ENCODE measurements at regions not wholly inside any gene's neighbourhood (a gene's known extent, or its start where the extent isn't known, plus 50 kb on each side); places are given as distances from the start of the nearest gene placed in this dataset.

- H3K4me1 ChIP-seq (ENCODE audit: low read length): no peaks in the 10 kb centered on the region
- no peaks in the 10 kb centered on the region for H3K79me2 ChIP-seq (ENCODE audit: low read length)
- no peaks in the 10 kb centered on the region for H3K27me3 ChIP-seq (ENCODE audit: low read depth, low read length)
- no peak overlapping the region for H3K9ac ChIP-seq (ENCODE audit: low read length)
- no peaks in the 10 kb centered on the region for H3K36me3 ChIP-seq (replicated peaks; ENCODE audit: low read depth, low read length)
- no peaks in the 10 kb centered on the region for H4K20me1 ChIP-seq (ENCODE audit: insufficient read depth, low read length)
- H3K4me3 ChIP-seq (ENCODE audit: low read length): no peak overlapping the region
- H2AFZ ChIP-seq (ENCODE audit: low read depth, low read length): no peak overlapping the region
- H3K4me2 ChIP-seq (ENCODE audit: low read length): no peak overlapping the region
- H3K9me3 ChIP-seq (ENCODE audit: insufficient read depth, low read length): no peaks in the 10 kb centered on the region
- H3K27ac ChIP-seq (ENCODE audit: low read length): no peak overlapping the region
- no peak for TF ChIP-seq CTCF (IDR thresholded peaks at IDR 0.05; ENCODE audit: low read depth, low read length)
- TF ChIP-seq EZH2phosphoT487 (IDR thresholded peaks at IDR 0.05; ENCODE audit: low read depth): no peak
Observed at GRCh38 chrX:106436691-106437090, 175.1 kb upstream of the RADX start.

- Histone ChIP-seq H3K4me1 (ENCODE audit: low read length) (no peaks in the 10 kb centered on the region), H3K4me2 (ENCODE audit: low read length) (no peak overlapping the region), H3K79me2 (ENCODE audit: low read length) (no peaks in the 10 kb centered on the region), H3K36me3 (replicated peaks; ENCODE audit: low read depth, low read length) (no peaks in the 10 kb centered on the region), H3K27ac (ENCODE audit: low read length) (no peak overlapping the region), H3K9ac (ENCODE audit: low read length) (no peak overlapping the region), H3K27me3 (ENCODE audit: low read depth, low read length) (no peaks in the 10 kb centered on the region), H2AFZ (ENCODE audit: low read depth, low read length) (no peak overlapping the region), H3K4me3 (ENCODE audit: low read length) (no peak overlapping the region), H4K20me1 (ENCODE audit: insufficient read depth, low read length) (no peaks in the 10 kb centered on the region), H3K9me3 (ENCODE audit: insufficient read depth, low read length) (no peaks in the 10 kb centered on the region)
- TF ChIP-seq CTCF (IDR thresholded peaks at IDR 0.05; ENCODE audit: low read depth, low read length): no peak
- TF ChIP-seq EZH2phosphoT487 (IDR thresholded peaks at IDR 0.05; ENCODE audit: low read depth): no peak
Observed at GRCh38 chrX:106437407-106437806, 174.4 kb upstream of the RADX start.

GRCh38 chrX:106450405-106450804, 161.4 kb upstream of the RADX start:
- H3K4me2 ChIP-seq (ENCODE audit: low read length): no peak overlapping the region
- no peak overlapping the region for H3K27ac ChIP-seq (ENCODE audit: low read length)
- no peaks in the 10 kb centered on the region for H3K27me3 ChIP-seq (ENCODE audit: low read depth, low read length)
- H3K79me2 ChIP-seq (ENCODE audit: low read length): no peaks in the 10 kb centered on the region
- no peak overlapping the region for H3K9ac ChIP-seq (ENCODE audit: low read length)
- H2AFZ ChIP-seq (ENCODE audit: low read depth, low read length): no peak overlapping the region
- H3K4me1 ChIP-seq (ENCODE audit: low read length): no peaks in the 10 kb centered on the region
- TF ChIP-seq CTCF (IDR thresholded peaks at IDR 0.05; ENCODE audit: low read depth, low read length) (no peak), EZH2phosphoT487 (IDR thresholded peaks at IDR 0.05; ENCODE audit: low read depth) (no peak)
- H3K36me3 ChIP-seq (replicated peaks; ENCODE audit: low read depth, low read length): no peaks in the 10 kb centered on the region
- no peaks in the 10 kb centered on the region for H4K20me1 ChIP-seq (ENCODE audit: insufficient read depth, low read length)
- no peak overlapping the region for H3K4me3 ChIP-seq (ENCODE audit: low read length)
- H3K9me3 ChIP-seq (ENCODE audit: insufficient read depth, low read length): no peaks in the 10 kb centered on the region

- H3K36me3 ChIP-seq (replicated peaks; ENCODE audit: low read depth, low read length): no peaks in the 10 kb centered on the region
- H3K27ac ChIP-seq (ENCODE audit: low read length): no peak overlapping the region
- no peaks in the 10 kb centered on the region for H3K4me1 ChIP-seq (ENCODE audit: low read length)
- no peak overlapping the region for H3K4me3 ChIP-seq (ENCODE audit: low read length)
- H4K20me1 ChIP-seq (ENCODE audit: insufficient read depth, low read length): no peaks in the 10 kb centered on the region
- H3K79me2 ChIP-seq (ENCODE audit: low read length): no peaks in the 10 kb centered on the region
- no peak overlapping the region for H3K9ac ChIP-seq (ENCODE audit: low read length)
- no peak overlapping the region for H2AFZ ChIP-seq (ENCODE audit: low read depth, low read length)
- no peaks in the 10 kb centered on the region for H3K9me3 ChIP-seq (ENCODE audit: insufficient read depth, low read length)
- H3K27me3 ChIP-seq (ENCODE audit: low read depth, low read length): no peaks in the 10 kb centered on the region
- H3K4me2 ChIP-seq (ENCODE audit: low read length): no peak overlapping the region
- TF ChIP-seq EZH2phosphoT487 (IDR thresholded peaks at IDR 0.05; ENCODE audit: low read depth) (no peak), CTCF (IDR thresholded peaks at IDR 0.05; ENCODE audit: low read depth, low read length) (no peak)
Observed at GRCh38 chrX:106451933-106452332, 159.8 kb upstream of the RADX start.
